HG02642 (cell line): ENCODE measurements at regions not wholly inside any gene's neighbourhood (a gene's known extent, or its start where the extent isn't known, plus 50 kb on each side); places are given as distances from the start of the nearest gene placed in this dataset.
"Not testable (repeated sequence)": the region's sequence is repeated elsewhere in the genome, so short reads cannot be mapped to it uniquely, and the experiment has no call there.

Source experiments
- ATAC-seq: cut with Tn5 transposase; IDR thresholded peaks from one replicate; pipeline ENCODE4 v1.9.1; 2021; ENCODE audit warnings: mild to moderate bottlenecking; ENCODE audit not compliant: unreplicated experiment, poor library complexity

DNA sequence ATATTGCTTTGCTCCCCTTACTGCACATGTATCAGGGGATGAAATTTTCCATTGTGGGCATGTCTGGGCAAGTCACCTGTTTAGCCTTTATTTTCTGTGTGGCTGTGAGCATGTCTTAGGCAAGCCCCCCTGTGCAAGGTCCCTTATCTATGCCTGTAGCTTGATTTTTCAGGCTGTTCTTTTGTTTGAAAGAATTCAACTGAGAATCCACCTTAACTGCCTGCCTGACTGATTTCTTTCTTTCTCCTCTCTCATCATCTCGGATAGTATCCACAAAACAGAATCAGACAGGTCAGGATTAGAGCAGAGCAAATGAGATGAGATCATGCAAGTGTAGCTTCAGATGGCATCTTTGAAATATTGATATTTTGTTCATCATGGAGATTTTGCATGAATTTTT, 1147.5 kb upstream of the ACVR2A start:
- no peak for ATAC-seq

DNA sequence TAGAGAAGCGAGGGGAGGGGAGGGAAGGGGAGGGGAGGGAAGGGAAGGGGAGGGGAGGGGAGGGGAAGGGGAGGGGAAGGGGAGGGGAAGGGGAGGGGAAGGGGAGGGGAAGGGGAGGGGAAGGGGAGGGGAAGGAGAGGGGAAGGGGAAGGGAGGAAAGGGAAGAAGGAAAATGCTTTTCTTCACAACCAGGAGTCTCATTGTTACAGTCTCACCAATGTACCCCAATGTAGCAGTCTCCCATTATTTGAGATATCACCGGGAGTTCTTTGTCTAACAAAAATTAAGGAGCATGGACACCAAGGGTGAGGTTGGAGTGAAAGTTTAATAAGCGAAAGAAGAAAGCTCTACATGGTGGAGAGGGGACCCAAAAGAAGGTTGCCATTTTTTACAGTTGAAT, 1148.0 kb upstream of the ACVR2A start:
- not testable (repeated sequence) for ATAC-seq

DNA sequence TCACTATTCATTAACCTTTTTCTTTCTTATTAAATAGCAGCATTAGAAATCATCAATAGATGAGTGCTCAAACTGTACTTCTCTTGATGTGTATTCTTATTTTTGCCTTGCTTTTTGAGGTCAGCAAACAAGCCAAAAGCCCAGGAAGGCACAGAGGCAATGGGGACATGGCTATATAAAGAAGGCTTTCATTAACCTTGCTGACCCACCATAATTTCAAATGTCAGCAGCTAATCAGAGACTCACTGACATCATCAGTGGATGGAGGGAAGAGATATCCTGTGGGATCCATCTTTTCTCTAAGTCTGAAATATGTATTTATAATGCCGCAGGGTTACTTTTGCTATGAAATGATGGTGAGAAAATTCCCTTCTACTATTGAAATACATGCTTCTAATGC, 1162.8 kb upstream of the ACVR2A start:
- ATAC-seq: no peak

DNA sequence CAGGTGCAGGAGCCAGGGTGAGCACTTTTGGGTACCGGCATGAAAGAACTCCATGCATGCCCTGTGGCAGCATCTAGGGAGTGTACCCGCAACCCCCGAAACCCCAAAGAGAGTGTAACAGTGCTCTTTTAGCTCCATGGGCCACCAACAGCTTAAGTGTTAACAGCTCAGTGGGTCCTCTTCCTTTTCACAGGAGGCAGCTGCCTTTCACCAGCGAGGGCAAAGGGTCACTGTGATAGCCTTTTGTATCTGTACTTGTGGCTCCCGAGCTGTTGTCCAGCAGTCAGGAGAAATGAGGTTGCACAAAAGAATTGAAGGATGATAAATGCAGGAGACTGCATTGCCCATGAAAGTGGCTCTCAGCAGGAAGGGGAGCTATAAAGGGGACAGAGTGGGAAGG, 1166.3 kb upstream of the ACVR2A start:
- no peak for ATAC-seq

DNA sequence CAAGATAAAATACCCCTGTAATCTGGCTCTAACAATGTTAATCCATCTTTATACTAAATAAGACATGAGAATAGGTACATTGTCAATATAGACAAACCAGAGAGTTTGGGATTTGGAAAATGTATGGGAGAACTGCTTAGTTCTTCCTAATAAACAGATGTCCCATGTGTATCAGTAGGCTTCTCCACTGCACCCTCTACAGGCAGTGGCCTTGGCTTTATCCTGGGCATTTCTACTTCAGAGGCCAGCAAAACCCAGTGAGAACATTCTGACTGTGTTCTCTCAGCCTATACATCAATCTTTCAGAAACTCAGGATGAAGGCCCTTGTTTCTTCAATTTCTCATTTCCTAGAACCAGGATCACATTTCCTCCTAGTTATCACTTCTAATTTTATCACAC, 1167.5 kb upstream of the ACVR2A start:
- no peak for ATAC-seq

DNA sequence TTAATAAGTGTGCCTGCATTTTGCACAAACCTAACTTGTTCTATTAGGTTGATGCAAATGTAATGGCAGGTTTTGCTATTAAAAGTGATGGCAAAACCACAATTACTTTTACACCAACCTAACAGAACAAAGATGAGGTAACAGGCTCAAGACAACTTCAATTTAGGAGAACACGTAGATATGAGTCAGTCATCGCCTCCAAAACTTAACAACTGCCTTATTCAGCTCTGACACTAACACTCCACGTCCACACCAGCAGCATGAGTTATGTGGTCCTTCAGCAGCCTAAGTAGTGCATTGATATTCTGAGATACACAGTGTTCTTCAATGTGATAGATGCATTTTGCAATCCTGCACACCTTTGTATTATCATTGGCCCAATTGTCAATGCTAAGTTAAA, 1175.1 kb upstream of the ACVR2A start:
- no peak for ATAC-seq

DNA sequence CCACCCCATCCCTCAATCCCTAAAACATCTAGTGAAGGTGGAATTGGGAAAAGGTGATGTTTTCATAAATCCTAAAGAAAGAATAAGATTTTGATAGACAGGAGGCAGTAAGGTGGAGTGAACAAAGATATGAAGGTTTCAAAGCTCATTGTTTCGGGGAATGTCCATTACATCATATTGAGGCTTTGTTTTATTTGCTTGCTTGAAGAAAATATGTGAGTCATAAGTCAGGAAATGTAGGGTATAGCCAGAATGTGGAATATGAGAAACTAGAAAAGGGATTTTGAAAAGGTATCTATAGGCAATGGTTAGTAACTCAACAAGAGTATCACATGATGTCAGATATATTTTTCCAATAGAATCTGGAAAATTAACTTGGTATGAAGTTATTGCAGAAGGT, 1178.5 kb upstream of the ACVR2A start:
- no peak for ATAC-seq

DNA sequence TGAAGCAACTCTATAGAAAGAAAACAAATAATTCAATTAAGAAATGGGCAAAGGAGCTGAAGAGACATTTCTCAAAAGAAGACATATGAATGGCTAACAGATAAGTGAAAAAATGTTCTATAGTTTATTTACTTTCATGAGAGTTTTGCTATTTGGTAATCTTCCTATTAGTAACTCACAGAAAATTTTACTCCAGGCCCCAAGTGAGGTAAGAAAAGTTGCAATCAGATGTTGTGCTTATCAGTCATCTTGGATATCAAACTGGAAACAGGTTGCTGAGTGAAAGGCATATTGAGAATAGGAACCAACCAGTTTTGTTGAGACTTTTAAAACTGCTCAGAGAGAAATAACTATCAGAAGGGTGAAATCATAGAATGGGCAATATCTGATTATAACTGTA, 1179.0 kb upstream of the ACVR2A start:
- ATAC-seq: no peak

DNA sequence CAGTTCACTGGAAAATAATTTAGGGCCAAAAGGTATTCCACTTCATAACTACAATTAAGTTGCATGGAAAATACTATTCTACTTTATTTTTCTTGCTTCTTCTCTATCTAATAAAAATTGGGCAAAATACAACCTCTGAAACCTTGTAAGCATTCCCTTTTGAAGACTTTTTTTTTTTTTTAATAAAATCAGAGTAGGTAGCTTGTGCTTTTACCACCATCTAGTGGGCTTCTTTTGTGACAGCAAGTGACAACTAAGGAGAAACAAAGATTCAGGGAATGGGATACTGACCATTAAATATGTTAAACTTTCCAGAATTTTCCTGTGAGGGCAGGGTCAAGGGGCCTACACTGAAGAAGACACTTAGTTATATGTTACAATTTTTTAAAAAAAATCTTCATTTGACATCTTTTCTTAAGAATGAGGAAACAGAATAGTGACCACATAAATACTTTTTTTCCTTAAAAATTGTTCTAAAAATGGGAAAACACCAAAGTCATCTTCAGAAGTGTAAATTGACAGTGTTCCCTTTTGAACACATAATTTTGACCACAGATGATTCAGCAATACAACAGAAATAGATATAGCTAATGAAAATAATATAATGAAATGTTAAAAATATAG, 1183.2 kb upstream of the ACVR2A start:
- no peak for ATAC-seq

DNA sequence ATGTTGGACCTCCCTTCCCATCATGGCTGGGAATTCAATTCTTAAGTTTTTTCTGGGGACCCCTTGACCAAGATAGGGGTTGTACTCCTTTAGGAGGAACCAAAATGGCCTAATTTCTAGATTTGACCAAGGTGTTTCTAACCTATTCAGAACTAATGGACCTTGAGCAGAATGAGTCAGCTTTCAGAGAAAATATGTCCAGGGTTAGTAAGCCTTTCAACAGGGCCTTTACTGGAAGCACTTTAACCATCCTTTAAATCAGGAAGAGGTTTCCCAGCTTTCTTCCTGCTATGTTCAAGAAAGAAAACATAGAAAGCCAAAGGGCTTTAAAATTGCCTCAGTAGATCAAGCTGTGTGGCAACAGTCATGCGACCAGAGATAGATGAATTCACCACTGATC, 1184.9 kb upstream of the ACVR2A start:
- no peak for ATAC-seq

DNA sequence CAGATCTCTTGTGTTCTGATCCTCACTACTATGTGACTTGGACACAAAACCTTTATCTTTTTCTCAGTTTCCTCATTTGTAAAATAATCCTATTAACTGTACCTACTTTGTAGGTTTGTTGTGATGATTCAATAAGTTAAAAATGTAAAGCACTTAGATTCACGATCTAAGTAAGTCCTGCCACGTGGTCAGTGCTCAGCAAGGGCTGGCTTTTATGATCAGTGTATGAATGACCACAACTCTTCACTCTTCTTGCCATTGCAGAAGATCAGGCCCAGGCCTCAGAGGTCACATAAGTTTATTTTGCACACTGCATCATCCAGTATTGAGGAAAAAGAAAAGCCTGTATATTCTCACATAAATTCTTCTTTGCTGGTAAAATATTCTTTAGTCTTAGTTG, 1192.5 kb upstream of the ACVR2A start:
- no peak for ATAC-seq

DNA sequence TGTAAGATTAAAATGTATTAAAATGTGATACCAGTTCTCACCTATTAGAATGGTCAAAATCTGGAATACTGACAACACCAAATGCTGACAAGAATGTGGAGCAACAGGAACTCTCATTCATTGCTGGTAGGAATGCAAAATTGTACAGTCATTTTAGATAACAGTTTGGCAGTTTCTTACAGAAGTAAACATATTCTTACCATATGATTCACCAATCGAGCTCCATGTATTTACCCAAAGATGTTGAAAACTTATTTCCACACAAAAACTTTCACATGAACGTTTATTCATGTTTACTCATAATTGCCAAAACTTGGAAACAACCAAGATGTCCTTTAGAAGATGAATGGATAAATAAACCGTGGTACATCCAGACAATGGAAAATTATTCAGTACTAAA, 1193.5 kb upstream of the ACVR2A start:
- no peak for ATAC-seq

DNA sequence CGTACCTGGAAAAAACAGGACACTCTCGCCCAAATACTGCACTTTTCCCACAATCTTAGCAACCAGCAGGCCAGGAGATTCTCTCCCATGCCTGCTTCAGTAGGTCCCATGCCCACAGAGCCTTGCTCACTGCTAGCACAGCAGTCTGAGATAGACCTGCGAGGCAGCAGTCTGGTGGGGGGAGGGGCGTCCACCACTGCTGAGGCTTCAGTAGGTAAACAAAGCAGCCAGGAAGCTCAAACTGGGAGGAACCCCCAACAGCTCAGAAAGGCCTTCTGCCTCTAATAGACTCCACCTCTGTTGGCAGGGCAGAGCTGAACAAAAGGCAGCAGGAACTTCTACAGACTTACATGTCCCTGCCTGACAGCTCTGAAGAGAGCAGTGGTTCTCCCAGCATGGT, 1202.8 kb upstream of the ACVR2A start:
- no peak for ATAC-seq

DNA sequence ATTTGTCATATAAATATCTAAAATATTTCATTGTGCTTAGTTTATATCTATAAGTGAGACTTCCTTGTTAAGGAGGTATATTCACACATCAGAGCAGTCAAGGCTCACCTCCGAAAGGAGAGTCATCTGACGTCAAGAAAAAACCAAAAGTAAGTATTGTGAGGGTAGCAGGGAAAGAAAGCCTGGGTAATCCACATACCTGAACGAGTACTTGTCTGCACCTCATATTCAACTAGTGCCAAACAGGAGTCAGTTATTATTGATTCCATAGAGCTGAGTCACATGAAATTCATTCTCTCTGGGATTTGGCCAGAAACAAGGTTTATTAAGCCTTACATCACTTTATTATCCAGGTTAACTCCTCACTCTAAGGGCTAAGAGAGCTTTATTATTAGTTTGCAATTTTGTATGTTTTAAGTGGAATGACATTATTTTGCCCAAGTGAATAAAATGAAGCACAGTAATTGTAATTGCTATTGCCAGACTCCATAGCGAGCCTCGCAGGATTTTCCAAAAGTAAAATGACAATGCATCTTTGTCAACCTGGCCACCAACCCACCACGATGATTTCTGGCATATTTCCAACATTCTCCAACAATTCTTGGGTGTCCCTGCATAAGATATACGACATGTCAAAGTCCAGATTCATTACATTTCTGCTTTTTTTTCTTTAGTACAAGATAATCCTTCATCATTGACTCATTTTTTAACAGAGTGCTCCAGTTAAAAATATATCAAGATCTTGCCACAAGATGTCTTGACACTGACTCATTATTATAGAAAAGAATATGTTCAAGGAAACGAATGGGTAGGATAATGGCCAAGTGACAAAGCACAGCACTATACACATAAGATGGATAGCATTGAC, 1210.4 kb upstream of the ACVR2A start:
- ATAC-seq: no peak

DNA sequence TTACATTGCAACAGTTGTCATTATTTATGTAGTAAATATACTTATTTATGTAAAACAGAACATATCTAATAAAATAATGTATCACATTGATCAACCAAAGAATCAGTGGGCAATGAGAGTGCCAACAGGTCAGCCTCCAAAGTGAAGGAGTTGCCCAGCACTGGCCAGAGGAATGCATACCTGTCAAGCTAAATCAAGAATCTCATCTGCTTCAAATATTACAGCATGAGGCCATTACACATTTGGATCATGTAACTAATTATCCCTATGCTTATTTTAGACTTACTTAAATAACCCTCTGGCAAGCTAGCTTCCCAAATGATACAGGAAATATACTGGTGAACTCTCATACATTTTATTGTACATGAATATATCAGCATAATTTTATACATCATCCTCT, 1211.7 kb upstream of the ACVR2A start:
- ATAC-seq: no peak

DNA sequence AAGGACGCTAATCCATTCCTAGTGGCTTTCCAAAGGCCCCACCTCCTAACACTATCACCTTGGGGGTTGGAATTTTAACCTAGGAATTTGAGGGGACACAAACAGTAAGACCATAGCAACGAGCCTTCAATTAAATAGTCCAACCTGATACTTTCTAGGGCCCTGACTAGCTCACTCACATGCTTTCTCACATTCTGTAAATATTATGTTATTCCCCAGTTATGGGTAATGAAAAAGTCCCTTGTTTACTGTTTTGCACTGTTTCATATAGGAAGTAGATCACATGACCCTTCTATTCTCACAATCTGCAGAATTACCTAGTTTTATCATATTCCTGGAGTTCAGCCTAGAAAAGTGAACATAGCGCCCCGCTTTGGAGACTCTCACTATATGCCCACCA, 1212.1 kb upstream of the ACVR2A start:
- ATAC-seq: no peak

DNA sequence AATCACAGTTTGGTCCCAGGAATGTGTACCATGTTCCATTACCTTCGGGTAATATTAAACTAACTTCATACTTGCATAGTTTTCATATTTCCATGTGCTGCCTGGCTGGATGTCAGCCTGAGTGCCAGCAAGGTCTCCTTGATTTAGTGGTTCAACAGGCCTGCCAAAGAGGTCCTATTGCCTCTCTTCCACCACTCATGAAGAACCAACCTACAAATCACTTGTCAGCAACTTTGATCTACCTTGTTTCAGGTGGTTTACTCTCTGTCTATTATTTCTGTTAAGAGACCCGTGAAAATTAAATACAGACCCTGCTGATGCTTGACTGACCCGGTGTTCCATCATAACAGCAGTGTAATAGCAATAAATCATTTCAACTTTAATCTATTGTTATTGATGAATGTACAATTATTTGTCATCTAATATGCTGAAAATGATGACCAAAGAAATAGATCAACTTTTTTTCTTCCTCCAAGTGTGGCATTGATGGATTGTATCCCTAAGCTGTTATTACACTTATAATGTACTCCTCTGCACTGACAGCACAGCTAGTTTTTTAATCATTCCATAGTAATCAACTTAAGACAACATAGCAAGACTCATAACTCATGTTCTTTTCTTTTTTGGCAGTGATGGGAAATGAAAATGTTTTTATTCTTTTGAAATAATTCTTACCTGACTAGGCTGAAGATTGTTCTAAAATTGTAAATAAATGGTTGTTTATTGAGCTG, 1220.2 kb upstream of the ACVR2A start:
- ATAC-seq: no peak

DNA sequence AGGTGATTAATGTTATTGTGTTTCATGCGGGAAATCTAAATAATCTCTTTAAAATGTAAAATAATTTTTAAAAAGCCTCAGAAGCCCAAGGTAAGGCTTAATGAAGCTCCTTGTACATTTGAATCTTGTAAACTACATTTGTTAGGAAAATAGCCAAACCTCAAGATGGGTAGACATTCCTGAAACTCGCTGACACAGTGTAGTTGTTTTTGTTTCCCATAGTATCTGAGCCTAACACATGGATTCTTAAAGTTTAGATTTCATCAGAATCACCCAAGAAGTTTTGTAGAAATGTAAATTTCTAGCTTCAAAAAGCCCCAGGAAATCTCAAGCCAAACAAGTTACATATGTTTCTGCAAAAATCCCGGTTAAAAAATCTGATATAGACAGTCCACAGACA, 1221.1 kb upstream of the ACVR2A start:
- ATAC-seq: no peak

DNA sequence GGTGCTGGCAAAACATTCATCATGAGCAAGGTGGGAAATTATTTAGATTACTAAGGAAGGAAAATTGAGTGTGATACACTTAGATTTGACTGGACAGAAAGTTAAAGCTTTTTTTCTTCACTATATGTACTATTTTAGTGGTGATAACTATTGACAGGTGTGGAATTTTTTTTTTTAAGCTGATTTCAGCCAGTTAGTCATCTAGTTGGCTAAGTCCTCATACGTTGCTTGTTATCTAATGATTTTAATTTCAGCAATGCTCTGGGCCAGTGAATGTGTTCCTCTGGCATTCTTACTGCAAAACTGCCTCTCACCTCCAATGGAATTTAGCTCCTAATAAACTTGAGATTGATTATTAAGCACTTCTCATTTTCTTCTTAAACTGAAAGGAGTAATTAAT, 1223.2 kb upstream of the ACVR2A start:
- ATAC-seq: no peak

DNA sequence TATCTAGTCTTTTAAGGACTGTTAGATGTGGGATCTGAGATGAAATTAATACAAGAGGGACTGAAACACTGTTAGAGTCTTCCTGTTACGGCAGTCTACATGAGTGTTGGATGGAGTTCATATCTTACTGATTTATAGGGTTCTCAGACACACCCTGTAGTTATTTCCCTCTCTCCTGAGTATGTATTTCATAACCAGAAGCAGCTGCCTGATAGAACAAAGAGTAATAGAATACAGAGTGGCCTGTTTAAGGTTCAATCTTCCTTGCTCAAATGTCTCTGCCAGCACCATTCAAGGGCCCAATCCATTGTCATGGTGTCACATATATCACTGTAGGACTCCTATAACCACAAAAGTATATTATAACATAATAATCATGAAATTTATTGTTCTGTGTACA, 1229.1 kb upstream of the ACVR2A start:
- ATAC-seq: no peak

DNA sequence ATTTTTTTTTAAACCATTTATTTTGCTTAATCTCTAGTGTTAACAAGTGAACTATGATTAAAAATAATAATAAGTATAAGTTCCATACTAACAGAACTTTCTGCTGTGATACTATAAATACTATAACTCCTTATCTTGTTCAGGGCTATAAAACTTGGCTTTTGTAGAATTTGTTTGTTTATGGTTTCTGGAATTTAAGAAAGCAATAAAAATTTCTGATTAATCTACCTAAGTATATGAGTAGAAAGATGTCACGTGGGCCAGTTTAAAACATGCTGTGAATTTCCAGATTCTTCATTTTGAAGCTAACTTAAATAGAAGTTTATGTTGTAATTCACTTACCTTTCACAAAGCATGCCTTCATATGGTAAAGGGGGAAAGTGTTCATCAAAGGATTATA, 1236.3 kb upstream of the ACVR2A start:
- no peak for ATAC-seq
